OCI-LY1 (cell line): ENCODE measurements at regions not wholly inside any gene's neighbourhood (a gene's known extent, or its start where the extent isn't known, plus 50 kb on each side); places are given as distances from the start of the nearest gene placed in this dataset.

Experiments used
- CTCF ChIP-seq: fragments of 200-600 bp; sonication (generic), shearing (Covaris generic); IDR thresholded peaks from 2 replicates; pipeline ENCODE4 v1.5.1; 2017; ENCODE audit warnings: mild to moderate bottlenecking, antibody characterized with exemption, low read length, moderate library complexity, mixed read lengths
- EZH2 ChIP-seq: fragments of 200-600 bp; sonication (generic), shearing (Covaris generic); IDR thresholded peaks from 2 replicates; pipeline ENCODE4 v1.8.0; 2017; ENCODE audit warnings: borderline replicate concordance, mixed run types, mild to moderate bottlenecking, antibody characterized with exemption, low read length, moderate library complexity, mixed read lengths

- TF ChIP-seq CTCF (no peak), EZH2 (no peak)
Measured at GRCh38 chr3:25294169-25294805, 133.8 kb upstream of the RARB start.
